Suprapubic skin (tissue), 4 donors: ENCODE measurements at regions not wholly inside any gene's neighbourhood (a gene's known extent, or its start where the extent isn't known, plus 50 kb on each side); places are given as distances from the start of the nearest gene placed in this dataset.

ENCODE experiments used
- DNase-seq, 2 donors: peaks; one replicate each; pipeline ENCODE4 v3.0.0-alpha.2; 2019; ENCODE audit warnings: low spot score in 2 of 2
- H3K27ac ChIP-seq: fragments of 200-600 bp; sonication (generic); one replicate; pipeline ENCODE4 v1.5.1; 2019
- H3K27me3 ChIP-seq: fragments of 200-600 bp; sonication (generic); one replicate; pipeline ENCODE4 v1.5.1; 2019
- H3K36me3 ChIP-seq: fragments of 200-600 bp; sonication (generic); one replicate; pipeline ENCODE4 v1.5.1; 2019
- H3K4me1 ChIP-seq: fragments of 200-600 bp; sonication (generic); one replicate; pipeline ENCODE4 v1.5.1; 2019
- H3K4me3 ChIP-seq: fragments of 200-600 bp; sonication (generic); one replicate; pipeline ENCODE4 v1.5.1; 2019; ENCODE audit warnings: mild to moderate bottlenecking
- H3K9me3 ChIP-seq: fragments of 200-600 bp; sonication (generic); one replicate; pipeline ENCODE4 v1.5.1; 2019
- EP300 ChIP-seq: sonication (generic); formaldehyde crosslinking; IDR thresholded peaks from one replicate; pipeline ENCODE4 v1.6.1; 2017; ENCODE audit warnings: antibody characterized with exemption
- POLR2A ChIP-seq, 2 donors: fragments of 450-650 bp; IDR thresholded peaks; one replicate each; pipeline ENCODE4 v1.6.1; 2017; ENCODE audit warnings: antibody characterized with exemption in 2 of 2, mild to moderate bottlenecking in 2 of 2, moderate library complexity in 2 of 2
- POLR2AphosphoS5 ChIP-seq, 3 donors: sonication (generic); formaldehyde crosslinking; IDR thresholded peaks; one replicate each; pipeline ENCODE4 v1.6.1; 2017; ENCODE audit warnings: antibody characterized with exemption in 3 of 3
- WGBS: methylation state at CpG from one replicate; pipeline ENCODE4 v1.1.5; 2018; 5-methylcytosine and 5-hydroxymethylcytosine counted together
- TF ChIP-seq, protein P1 (sequence below), 2 donors: fragments of 200-600 bp in 1 of 2; fragments of 450-650 bp in 1 of 2; sonication (generic) in 1 of 2; IDR thresholded peaks; one replicate each; pipeline ENCODE4 v1.5.1; 2016 to 2019; ENCODE audit warnings: antibody characterized with exemption in 2 of 2, mild to moderate bottlenecking in 1 of 2, moderate library complexity in 1 of 2

DNA sequence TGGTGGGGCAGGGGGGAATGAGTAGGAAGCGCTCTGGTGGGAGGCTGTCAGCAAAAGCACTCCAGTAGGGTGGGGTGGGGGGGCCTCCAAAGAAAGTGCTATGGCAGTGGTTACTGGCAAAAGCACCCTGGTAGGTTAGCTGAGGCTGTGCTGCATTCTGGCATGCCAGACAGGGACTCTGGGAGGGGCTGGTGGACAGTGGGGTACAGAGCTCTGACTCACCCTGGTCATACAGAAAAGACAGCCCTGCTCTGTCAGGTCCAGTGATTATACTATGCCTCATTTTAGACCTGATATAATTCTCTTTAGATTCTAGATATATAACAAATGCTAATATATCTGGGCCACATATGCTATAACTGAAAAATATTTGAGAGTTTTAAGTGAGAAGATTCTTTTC, 82.8 kb upstream of the CPNE4 start:
- Histone ChIP-seq H3K4me1 (no peaks in the 10 kb centered on the region), H3K27me3 (no peaks in the 10 kb centered on the region), H3K27ac (no peak overlapping the region), H3K9me3 (peaks cover 4% of the 10 kb centered on the region), H3K4me3 (no peak overlapping the region), H3K36me3 (no peaks in the 10 kb centered on the region)
- WGBS, result 100% methylated on average over 1 of the region's 1 CpG
- TF ChIP-seq POLR2A (IDR thresholded peaks at IDR 0.05), result no peak
- TF ChIP-seq, protein P1, sequence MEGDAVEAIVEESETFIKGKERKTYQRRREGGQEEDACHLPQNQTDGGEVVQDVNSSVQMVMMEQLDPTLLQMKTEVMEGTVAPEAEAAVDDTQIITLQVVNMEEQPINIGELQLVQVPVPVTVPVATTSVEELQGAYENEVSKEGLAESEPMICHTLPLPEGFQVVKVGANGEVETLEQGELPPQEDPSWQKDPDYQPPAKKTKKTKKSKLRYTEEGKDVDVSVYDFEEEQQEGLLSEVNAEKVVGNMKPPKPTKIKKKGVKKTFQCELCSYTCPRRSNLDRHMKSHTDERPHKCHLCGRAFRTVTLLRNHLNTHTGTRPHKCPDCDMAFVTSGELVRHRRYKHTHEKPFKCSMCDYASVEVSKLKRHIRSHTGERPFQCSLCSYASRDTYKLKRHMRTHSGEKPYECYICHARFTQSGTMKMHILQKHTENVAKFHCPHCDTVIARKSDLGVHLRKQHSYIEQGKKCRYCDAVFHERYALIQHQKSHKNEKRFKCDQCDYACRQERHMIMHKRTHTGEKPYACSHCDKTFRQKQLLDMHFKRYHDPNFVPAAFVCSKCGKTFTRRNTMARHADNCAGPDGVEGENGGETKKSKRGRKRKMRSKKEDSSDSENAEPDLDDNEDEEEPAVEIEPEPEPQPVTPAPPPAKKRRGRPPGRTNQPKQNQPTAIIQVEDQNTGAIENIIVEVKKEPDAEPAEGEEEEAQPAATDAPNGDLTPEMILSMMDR (IDR thresholded peaks at IDR 0.05), result no peak
- no peak for TF ChIP-seq POLR2AphosphoS5 (IDR thresholded peaks at IDR 0.05)
- no peak for TF ChIP-seq EP300
- DNase-seq, result no peak

DNA sequence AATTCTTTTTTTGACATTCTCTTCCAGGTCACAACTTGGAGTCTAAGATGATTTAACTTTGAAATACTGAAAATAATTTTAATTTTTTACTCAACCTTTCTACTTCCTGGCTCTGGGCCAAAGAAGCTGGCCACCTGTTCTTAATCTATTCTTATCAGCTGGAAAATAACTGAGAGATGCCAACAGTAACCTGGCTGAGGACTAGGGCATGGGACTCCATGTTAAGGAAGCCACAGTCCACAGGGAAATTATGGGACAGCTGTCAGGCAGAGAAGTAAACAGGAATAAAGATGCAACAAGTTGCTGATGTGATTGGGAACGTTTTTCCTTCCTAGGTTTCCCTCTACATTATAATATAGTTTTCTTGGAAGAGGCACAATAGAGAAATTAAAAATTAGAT, 84.7 kb upstream of the CPNE4 start:
- H3K4me3 ChIP-seq, result no peak overlapping the region
- no peak overlapping the region for H3K27ac ChIP-seq
- no peaks in the 10 kb centered on the region for H3K4me1 ChIP-seq
- H3K27me3 ChIP-seq, result no peaks in the 10 kb centered on the region
- 40% methylated on average over 1 of the region's 1 CpG for WGBS
- no peak for DNase-seq
- TF ChIP-seq POLR2AphosphoS5 (IDR thresholded peaks at IDR 0.05) (no peak), POLR2A (IDR thresholded peaks at IDR 0.05) (no peak)
- H3K9me3 ChIP-seq, result peaks cover 4% of the 10 kb centered on the region
- H3K36me3 ChIP-seq, result no peaks in the 10 kb centered on the region

DNA sequence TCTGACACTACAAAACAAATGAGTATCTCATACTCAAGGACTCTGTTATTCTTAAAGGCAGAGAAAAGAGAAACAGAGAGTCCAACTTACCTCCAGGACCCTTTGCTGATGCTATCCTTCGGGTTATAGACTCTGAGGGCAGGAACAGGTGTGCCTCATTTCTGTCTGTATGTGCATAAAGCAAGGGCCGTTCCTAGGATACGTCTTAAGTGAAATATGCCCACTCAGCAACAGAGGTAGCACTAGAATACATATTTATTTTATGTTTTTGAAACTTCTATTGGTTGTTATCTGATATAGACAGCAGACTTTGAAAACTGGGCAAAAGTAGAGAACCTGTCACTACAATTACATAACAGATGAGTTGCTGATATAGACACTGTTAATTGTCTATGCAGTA, 89.3 kb upstream of the CPNE4 start:
- Histone ChIP-seq H3K4me1 (no peaks in the 10 kb centered on the region), H3K36me3 (no peaks in the 10 kb centered on the region), H3K27me3 (no peaks in the 10 kb centered on the region), H3K27ac (no peak overlapping the region), H3K4me3 (no peak overlapping the region), H3K9me3 (no peaks in the 10 kb centered on the region)
- TF ChIP-seq EP300 (no peak), POLR2A (IDR thresholded peaks at IDR 0.05) (no peak), POLR2AphosphoS5 (IDR thresholded peaks at IDR 0.05) (no peak)
- TF ChIP-seq, protein P1 (IDR thresholded peaks at IDR 0.05), result no peak
- no peak for DNase-seq
- WGBS, result 72% methylated on average over 3 of the region's 3 CpGs

DNA sequence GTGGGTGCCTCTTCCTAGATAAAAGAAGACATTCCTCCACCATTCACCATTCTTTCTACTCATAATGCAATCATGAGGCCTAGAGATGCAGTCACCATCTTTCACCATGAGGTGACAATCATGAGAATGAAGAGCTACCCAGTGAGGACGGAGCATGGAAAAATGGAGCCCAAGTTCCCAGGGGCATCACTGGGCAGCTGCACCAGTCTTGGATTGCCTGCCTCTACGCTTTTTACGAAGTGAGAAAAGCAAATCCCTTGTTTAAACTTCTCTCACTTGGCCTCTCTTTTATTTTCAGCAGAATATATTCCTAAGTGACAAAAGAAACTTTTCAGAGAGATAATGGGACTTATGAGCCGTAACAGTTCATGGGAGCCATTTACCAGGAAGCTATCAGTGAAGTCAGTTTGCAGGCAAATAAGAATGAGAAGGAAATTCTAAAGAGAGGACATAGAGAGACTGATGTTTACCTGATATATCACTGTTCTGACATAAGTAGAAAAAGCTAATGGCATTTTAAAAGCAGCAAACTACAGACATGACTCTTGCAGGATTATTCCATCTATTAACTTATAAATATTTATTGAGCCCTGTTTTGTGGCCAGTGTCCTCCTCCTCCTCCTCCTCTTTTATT, 90.0 kb upstream of the CPNE4 start:
- no peak for DNase-seq
- H3K4me1 ChIP-seq, result no peaks in the 10 kb centered on the region
- H3K27me3 ChIP-seq, result no peaks in the 10 kb centered on the region
- H3K27ac ChIP-seq, result no peak overlapping the region
- WGBS, result 76% methylated on average over 4 of the region's 4 CpGs
- TF ChIP-seq POLR2A (IDR thresholded peaks at IDR 0.05), result no peak
- no peak for TF ChIP-seq POLR2AphosphoS5 (IDR thresholded peaks at IDR 0.05)
- no peak for TF ChIP-seq EP300
- no peak overlapping the region for H3K4me3 ChIP-seq
- no peaks in the 10 kb centered on the region for H3K9me3 ChIP-seq
- H3K36me3 ChIP-seq, result no peaks in the 10 kb centered on the region

DNA sequence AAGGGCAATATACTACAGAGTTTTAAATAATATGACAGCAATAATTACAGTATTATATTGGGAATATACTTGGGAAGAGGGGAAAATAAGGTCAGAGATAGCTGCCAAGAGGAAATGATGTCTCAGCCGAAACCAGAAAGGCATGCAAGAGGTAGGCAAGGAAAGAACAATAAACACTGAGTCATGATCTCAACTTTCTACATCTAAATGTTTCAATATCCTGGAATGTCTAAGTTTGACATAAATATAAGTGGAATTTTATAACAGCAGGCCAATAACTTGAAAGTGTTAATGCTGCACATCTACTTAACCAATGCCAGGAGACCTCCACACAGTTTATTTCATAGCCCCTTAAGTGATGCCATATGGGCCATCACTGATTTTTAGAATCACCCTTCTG, 99.8 kb upstream of the CPNE4 start:
- Histone ChIP-seq H3K4me1 (no peaks in the 10 kb centered on the region), H3K4me3 (no peak overlapping the region), H3K36me3 (no peaks in the 10 kb centered on the region), H3K27me3 (no peaks in the 10 kb centered on the region), H3K27ac (no peak overlapping the region), H3K9me3 (no peaks in the 10 kb centered on the region)
- WGBS, result 11% methylated on average over 1 of the region's 1 CpG
- DNase-seq, result no peak
- TF ChIP-seq, protein P1 (IDR thresholded peaks at IDR 0.05), result no peak
- TF ChIP-seq POLR2A (IDR thresholded peaks at IDR 0.05), result no peak
- TF ChIP-seq POLR2AphosphoS5 (IDR thresholded peaks at IDR 0.05), result no peak
- no peak for TF ChIP-seq EP300

DNA sequence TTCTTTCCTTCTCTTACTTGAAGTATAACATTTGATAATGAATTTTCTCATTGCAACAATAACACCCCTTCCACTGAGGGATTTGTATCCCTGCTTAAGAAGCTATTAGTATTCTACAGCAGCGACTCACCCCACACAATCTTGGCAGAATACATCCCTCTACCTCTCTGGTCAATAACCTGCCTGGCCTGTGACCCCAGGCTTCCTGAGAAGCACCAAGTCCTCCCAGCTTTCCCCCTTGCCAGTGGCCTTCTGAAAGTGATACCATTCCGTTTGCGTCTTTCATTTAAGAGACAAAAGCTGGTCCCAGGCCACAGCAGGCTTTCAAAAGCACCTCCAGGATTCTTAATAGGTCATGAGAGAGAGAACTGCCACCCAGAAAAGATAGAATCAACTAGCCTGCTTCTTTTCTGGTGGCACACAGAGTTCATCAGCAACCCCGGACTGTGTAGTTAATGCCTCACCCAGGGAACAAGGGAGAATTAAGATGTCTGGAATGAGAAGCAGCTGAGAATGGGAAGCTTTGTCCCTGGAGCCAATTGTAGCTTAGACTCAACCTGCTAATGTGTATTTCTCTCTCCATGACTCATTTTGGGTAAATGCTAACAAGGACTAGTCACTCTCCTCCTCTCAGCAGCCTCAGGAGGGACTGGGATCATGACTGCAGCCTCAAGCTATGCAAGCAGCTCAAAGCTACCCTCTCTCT, 101.0 kb upstream of the CPNE4 start:
- TF ChIP-seq POLR2AphosphoS5 (IDR thresholded peaks at IDR 0.05) (no peak), POLR2A (IDR thresholded peaks at IDR 0.05) (no peak), EP300 (no peak)
- TF ChIP-seq, protein P1 (IDR thresholded peaks at IDR 0.05), result no peak
- Histone ChIP-seq H3K36me3 (no peaks in the 10 kb centered on the region), H3K9me3 (no peaks in the 10 kb centered on the region), H3K27me3 (no peaks in the 10 kb centered on the region), H3K27ac (no peak overlapping the region), H3K4me3 (no peak overlapping the region), H3K4me1 (no peaks in the 10 kb centered on the region)
- 59% methylated on average over 4 of the region's 4 CpGs for WGBS
- DNase-seq, result no peak
